Left kidney (tissue), 1 donor: ENCODE measurements at regions not wholly inside any gene's neighbourhood (a gene's known extent, or its start where the extent isn't known, plus 50 kb on each side); places are given as distances from the start of the nearest gene placed in this dataset.
A peak's percentile ranks its signal among the peaks of the same experiment; 100 is the strongest.

Experiments used
- DNase-seq: peaks from one replicate; pipeline ENCODE4 v3.0.0-alpha.2; 2013

DNA sequence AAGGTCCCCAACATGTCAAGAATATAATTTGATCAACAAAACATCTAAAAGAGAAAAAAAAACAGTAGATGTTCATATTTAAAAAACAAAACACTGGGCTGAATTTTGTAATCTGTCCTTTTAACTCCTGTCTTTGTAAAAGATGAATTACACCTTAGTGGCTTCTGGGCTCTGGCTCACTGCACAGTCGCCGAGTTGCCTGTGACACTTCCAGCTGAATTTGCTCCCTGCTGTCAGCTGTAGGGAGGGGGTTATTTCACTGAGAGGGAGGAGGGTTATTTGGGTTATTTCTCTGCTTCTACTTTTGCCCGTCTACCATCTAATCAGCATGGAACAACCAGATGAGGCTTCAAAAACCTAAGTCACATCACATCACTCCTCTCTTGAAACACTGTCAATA lies 193.0 kb upstream of the ZC3H12A start:
- DNase-seq: no peak

DNA sequence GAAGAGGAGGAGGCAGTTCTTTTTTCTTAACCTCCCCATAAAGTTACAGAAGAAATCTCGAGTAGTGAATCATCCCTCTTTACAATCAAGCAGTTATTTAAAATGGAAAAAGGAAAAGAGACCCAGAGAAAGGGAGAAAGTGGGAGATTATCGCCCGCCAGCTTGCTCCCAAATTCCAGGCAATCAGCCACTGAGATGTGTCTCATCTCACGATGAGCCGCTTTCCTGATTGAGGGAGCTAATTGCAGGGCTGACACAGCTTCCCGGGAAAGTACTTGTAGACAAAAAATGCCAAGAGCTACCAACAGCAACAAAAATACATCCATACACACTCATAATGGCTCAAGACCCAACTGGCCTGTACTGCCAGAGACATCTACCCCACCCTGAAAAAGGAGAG lies 191.6 kb upstream of the ZC3H12A start:
- no peak for DNase-seq

- DNase-seq: no peak
These were observed 190.3 kb upstream of the ZC3H12A start for GRCh38 chr1:37284053-37284452.

DNA sequence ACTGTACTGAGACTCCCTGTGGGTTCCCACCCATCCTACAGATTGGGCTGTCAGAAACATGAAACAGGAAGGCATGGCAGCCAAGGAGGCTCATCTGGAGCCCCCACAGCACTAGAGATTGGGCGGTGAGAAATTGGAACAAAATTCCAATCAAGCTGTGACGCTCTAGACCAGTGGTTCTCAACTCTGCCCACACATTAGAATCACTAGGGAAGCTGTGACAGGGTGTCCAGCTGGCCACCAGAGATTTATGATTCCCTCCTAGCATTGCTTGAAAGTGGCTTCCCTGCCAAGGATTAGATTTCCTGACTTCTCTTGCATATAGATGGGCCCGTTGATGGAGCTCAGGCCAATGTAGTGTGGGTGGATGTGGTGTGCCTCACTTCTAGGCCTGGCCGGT lies 187.5 kb upstream of the ZC3H12A start:
- no peak for DNase-seq

GRCh38 chr1:37288900-37289299 lies 185.5 kb upstream of the ZC3H12A start:
- DNase-seq: no peak

GRCh38 chr1:37290718-37291117 lies 183.7 kb upstream of the ZC3H12A start:
- no peak for DNase-seq

GRCh38 chr1:37292789-37293188 lies 181.6 kb upstream of the ZC3H12A start:
- DNase-seq: no peak

- no peak for DNase-seq
These were observed 180.3 kb upstream of the ZC3H12A start for GRCh38 chr1:37294096-37294495.

- no peak for DNase-seq
These were observed 179.9 kb upstream of the ZC3H12A start for GRCh38 chr1:37294529-37294928.

DNA sequence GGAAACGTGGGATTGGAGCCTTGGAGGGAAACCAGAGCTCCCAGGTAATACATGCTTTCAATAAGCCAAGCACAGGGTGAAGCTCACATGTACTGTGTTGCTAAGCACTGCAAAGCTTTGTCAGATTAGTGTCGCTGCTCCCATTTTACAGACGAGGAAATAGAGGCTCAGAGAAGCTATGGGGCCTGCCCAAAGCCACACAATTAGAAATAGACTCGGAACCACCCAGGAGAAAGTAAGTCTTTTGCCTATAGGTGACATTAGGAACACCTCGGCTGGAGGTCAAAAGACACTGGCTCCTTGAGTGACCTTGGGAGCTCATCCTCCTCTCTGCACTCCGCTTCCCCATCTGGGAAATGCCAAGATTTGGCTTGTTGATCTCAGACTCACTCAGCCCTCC lies 175.6 kb upstream of the ZC3H12A start:
- no peak for DNase-seq

DNA sequence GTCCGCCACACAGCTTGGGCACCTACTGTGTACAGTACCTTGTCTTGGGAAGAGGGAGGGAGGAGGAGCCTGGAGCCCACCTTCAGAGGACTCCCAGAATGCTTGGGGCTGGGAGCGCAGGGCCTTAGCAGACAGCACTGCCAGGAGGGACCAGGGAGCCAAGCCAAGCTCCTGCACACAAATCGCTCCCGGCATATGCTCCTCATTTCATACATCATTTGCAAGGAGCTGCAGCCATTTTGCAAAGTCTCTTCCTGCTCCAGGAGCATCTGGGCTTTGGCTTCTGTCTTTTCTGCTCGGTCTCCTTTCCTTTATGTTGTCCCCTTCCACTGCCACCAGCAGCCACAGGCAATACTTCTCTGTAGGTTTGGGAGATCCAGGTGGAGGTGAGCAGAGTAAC lies 175.2 kb upstream of the ZC3H12A start:
- DNase-seq: no peak

DNA sequence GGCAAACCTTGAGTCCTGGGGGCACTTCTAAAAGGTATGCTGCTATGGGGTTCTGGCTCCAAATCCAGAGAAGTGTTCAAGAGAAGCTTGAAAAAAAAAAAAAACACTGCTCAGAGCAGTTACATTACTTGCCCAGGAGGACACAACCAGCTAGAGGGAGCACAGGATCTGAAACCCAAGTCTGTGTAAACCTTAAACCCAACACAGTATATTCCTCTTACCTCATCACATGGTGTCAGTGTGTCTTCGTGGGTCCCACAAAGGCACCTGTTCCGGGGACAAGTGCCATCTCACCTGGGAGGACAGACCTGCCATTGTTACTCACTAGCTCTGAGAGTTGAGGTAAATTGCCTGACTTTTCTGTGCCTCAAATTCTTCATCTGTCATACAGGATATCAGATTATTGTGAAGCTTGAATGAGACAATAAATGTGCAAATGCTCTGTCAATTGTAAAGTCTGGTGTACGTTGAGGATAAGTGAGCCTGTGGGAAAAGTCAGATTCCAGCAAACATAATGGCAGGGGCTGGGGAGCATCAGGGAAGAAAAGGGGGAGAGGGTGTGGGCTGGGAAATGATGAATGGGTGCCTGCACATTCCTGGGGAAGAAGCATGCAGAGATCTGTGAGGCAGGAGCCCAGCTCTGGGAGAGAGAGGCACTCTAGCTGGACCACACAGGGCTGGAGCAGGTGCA lies 170.4 kb upstream of the ZC3H12A start:
- no peak for DNase-seq

DNA sequence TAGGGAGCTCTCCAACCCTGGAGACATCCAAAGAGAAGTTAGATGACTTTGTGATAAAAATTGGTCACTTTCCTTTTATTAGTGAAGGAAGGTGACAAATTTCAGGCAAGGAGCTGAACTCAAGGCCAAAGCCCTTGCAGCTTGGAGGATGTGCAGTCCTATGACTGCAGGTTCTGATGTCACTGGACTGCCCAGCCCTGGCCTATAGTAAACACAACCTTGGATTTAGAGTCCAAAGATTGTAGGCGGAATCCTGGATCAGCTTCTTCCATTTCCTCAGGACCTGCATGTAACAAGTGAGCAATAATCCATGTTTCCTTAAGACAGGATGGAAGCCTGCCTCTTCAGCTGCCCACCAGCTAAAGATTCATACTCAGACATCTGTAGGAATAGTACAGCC lies 169.3 kb upstream of the ZC3H12A start:
- no peak for DNase-seq

- DNase-seq: no peak
These were observed 168.5 kb upstream of the ZC3H12A start for GRCh38 chr1:37305841-37306240.

- DNase-seq: no peak
These were observed 167.9 kb upstream of the ZC3H12A start for GRCh38 chr1:37306461-37306860.

DNA sequence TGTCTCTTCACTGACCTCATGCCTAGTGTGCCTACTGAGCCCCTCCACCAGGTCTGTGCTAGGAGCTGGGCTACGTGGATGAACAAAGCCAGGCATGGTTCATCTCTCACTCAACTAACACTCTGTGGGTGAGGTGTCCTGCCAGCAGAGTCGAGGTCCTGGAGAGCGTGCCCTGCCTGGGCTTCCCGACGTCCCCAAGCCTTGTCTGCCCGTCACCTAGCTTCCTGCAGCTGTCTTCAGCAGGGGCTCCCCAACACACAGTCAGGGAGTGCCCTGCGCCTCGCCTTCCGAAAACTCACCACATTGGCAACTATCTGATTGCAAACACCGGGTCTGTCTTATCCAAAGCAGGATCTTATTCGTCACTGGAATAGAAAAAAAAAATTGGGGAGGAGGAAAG lies 167.5 kb upstream of the ZC3H12A start:
- DNase-seq: no peak

- DNase-seq: no peak
These were observed 166.1 kb upstream of the ZC3H12A start for GRCh38 chr1:37308031-37308960.

DNA sequence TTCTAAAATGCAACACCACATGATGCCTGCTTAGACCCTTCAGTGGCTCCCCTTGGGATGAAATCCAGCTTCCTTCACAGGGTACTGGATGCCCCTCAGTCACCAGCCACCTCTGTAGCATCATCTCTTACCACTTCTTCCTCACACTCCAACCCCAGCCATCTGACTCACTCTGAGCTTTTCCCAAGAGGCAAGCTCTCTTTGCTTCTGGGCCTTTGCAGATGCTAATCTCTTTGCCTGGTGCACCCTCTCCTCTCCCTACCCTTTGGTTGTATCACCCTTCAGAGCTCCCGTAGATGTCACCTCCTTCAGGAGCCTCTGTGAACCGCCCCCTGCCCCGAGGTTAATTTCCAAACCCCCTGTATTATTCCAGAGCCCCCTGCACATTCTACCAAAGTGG lies 164.8 kb upstream of the ZC3H12A start:
- no peak for DNase-seq

- DNase-seq: no peak
These were observed 164.3 kb upstream of the ZC3H12A start for GRCh38 chr1:37310064-37310463.

DNA sequence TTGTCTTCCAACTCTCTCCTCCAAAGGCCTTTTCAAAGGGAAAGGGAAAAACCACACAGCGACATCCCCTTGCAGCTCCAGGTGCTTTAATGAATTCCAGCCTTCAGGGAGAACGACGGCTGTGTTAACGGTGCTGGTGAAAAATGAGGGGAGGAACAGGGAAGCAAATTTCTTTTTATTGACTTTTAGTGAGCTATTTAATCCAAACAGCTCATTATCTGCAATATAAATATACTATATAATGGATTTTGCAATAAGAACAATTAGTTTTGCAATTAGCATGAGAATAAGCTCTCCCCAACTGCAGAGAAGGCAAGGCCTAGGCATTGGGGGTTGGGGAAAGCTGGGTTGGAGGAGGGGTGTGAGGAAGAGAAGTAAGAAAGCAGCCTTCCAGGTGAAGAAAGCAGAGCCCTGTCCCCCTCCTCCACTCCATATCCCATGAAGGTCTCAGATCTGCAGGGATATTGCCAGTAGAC lies 159.0 kb upstream of the ZC3H12A start:
- no peak for DNase-seq

GRCh38 chr1:37317870-37318467 lies 156.4 kb upstream of the ZC3H12A start:
- peak; percentile 31 for DNase-seq

DNA sequence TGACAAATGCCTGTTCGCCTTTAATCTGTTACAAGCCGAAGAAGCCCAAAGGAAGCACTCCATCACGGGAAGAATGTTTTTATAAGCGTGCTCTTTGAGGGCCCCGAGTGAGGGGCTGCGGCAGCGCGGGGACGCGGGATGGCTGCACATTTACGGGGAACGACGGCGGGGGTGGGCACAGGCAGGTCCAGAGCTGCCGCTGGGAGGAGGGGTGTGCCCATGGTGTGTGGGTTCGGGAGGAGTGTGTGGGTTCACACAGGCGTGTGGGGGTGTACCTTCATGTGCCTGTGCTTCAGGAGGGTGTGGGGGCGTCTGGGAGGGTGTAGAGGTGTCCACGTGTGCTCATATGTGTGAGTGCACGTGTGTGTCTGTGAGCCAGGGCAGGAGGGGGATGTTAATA lies 155.9 kb upstream of the ZC3H12A start:
- DNase-seq: no peak

GRCh38 chr1:37319284-37319683 lies 155.1 kb upstream of the ZC3H12A start:
- DNase-seq: no peak
